DND-41 (cell line): ENCODE measurements at regions not wholly inside any gene's neighbourhood (a gene's known extent, or its start where the extent isn't known, plus 50 kb on each side); places are given as distances from the start of the nearest gene placed in this dataset.

Experiments used
- CTCF ChIP-seq: IDR thresholded peaks from 2 replicates; pipeline ENCODE4 v1.5.1; 2012; ENCODE audit warnings: borderline replicate concordance, low read length, moderate library complexity, mild to moderate bottlenecking; ENCODE audit not compliant: poor library complexity, severe bottlenecking; ENCODE audit errors: extremely low read depth
- EZH2 ChIP-seq: IDR thresholded peaks from 3 replicates; pipeline ENCODE4 v1.6.1; 2012; ENCODE audit warnings: borderline replicate concordance, low read depth, mild to moderate bottlenecking, moderate library complexity, low read length, inconsistent platforms; ENCODE audit not compliant: severe bottlenecking

- TF ChIP-seq CTCF = no peak
- no peak for TF ChIP-seq EZH2
These were observed 1083.5 kb upstream of the TENM4 start for GRCh38 chr11:80524349-80524748.
